Calu3 (cell line): ENCODE measurements at regions not wholly inside any gene's neighbourhood (a gene's known extent, or its start where the extent isn't known, plus 50 kb on each side); places are given as distances from the start of the nearest gene placed in this dataset.
"Not testable (repeated sequence)": the region's sequence is repeated elsewhere in the genome, so short reads cannot be mapped to it uniquely, and the experiment has no call there.

Source experiments
- BruUV-seq: library from RNA; stranded (reverse); fragments of 400-500 nt; replicated peaks from 2 replicates; lab custom pipeline; 2021; lab: Mats Ljungman, UMichigan
- CTCF ChIA-PET: fragments of 300-600 bp; sonication (Branson Sonifier 250); formaldehyde crosslinking; loops from one replicate; lab custom pipeline; 2022; ENCODE audit warnings: antibody characterized with exemption; lab: Charles Lee
- DNase-seq: peaks from one replicate; pipeline ENCODE4 v3.0.0; 2022
- H3K27ac Mint-ChIP-seq: one replicate; pipeline ENCODE4 v1.8.0; 2022; ENCODE audit warnings: mixed read lengths; ENCODE audit not compliant: unreplicated experiment
- H3K27me3 Mint-ChIP-seq: one replicate; pipeline ENCODE4 v1.8.0; 2022; ENCODE audit warnings: mixed read lengths; ENCODE audit not compliant: unreplicated experiment
- H3K36me3 Mint-ChIP-seq: one replicate; pipeline ENCODE4 v1.8.0; 2022; ENCODE audit warnings: mild to moderate bottlenecking, moderate library complexity, mixed read lengths; ENCODE audit not compliant: insufficient read depth, unreplicated experiment
- H3K4me1 Mint-ChIP-seq: one replicate; pipeline ENCODE4 v1.8.0; 2022; ENCODE audit warnings: mild to moderate bottlenecking, low read depth, mixed read lengths; ENCODE audit not compliant: unreplicated experiment
- H3K4me3 Mint-ChIP-seq: one replicate; pipeline ENCODE4 v1.8.0; 2022; ENCODE audit warnings: mild to moderate bottlenecking, low read depth, moderate library complexity, mixed read lengths; ENCODE audit not compliant: unreplicated experiment
- H3K9me3 Mint-ChIP-seq: one replicate; pipeline ENCODE4 v1.8.0; 2022; ENCODE audit warnings: low read depth, mixed read lengths; ENCODE audit not compliant: unreplicated experiment
- CTCF ChIP-seq: fragments of 200-600 bp; IDR thresholded peaks from one replicate; pipeline ENCODE4 v1.8.0; 2022; ENCODE audit warnings: antibody characterized with exemption; ENCODE audit not compliant: unreplicated experiment
- intact Hi-C: fragments of 100-400 bp; cut with micrococcal nuclease; formaldehyde crosslinking; loops from one replicate; pipeline ENCODE4 v1.10.0; 2022; ENCODE audit not compliant: unreplicated experiment

DNA sequence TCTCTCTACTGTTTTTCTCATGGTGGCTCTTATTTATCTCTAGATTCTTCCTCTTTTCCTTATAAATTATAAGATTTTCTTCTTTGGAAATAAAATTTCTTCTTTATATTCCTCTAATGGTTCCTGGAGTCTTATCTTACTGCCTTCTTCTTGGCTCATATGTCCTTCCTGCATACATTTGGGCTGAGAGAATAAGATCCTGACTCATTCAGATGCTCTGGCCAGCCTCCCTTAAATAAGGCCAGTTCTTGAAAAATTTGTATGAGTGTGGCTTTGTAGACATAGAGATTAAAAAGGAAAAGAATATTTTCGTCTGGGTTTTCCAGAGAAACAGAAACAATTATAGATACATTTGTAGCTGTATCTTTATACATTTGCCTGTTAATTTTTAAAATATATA is 411.3 kb downstream of the KIF20B start:
- Mint-ChIP-seq H3K36me3 (no peaks in the 10 kb centered on the region), H3K4me1 (no peaks in the 10 kb centered on the region), H3K27ac (no peak overlapping the region), H3K9me3 (peaks cover 4% of the 10 kb centered on the region), H3K4me3 (no peak overlapping the region), H3K27me3 (no peaks in the 10 kb centered on the region)
- intact Hi-C loops, result no loop called here
- no TSS peak for BruUV-seq
- no peak for DNase-seq
- CTCF ChIA-PET, result no interaction called here
- TF ChIP-seq CTCF, result no peak

GRCh38 chr10:90118567-90118966 is 417.2 kb downstream of the KIF20B start:
- H3K4me3 Mint-ChIP-seq, H3K36me3 Mint-ChIP-seq, CTCF ChIA-PET, H3K9me3 Mint-ChIP-seq, H3K4me1 Mint-ChIP-seq, DNase-seq, BruUV-seq, intact Hi-C loops, H3K27ac Mint-ChIP-seq, H3K27me3 Mint-ChIP-seq: not testable (repeated sequence)

DNA sequence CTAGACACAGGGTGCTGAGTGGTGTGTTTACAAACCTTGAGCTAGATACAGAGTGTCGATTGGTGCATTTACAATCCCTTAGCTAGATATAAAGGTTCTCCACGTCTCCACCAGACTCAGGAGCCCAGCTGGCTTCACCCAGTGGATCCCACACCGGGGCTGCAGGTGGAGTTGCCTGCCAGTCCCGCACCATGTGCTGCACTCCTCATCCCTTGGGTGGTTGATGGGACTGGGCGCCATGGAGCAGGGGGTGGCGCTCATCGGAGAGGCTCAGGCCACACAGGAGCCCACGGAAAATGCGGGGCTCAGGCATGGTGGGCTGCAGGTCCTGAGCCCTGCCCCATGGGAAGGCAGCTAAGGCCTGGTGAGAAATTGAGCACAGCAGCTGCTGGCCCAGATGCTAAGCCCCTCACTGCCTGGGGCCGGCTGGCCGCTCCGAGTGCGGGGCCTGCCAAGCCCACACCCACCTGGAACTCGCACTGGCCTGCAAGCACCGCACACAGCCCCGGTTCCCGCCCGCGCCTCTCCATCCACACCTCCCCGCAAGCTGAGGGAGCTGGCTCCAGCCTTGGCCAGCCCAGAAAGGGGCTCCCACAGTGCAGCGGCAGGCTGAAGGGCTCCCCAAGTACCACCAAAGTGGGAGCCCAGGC is 418.4 kb downstream of the KIF20B start:
- H3K36me3 Mint-ChIP-seq, DNase-seq, CTCF ChIA-PET, H3K27me3 Mint-ChIP-seq, H3K9me3 Mint-ChIP-seq, intact Hi-C loops, H3K27ac Mint-ChIP-seq, BruUV-seq, H3K4me3 Mint-ChIP-seq, H3K4me1 Mint-ChIP-seq: not testable (repeated sequence)

DNA sequence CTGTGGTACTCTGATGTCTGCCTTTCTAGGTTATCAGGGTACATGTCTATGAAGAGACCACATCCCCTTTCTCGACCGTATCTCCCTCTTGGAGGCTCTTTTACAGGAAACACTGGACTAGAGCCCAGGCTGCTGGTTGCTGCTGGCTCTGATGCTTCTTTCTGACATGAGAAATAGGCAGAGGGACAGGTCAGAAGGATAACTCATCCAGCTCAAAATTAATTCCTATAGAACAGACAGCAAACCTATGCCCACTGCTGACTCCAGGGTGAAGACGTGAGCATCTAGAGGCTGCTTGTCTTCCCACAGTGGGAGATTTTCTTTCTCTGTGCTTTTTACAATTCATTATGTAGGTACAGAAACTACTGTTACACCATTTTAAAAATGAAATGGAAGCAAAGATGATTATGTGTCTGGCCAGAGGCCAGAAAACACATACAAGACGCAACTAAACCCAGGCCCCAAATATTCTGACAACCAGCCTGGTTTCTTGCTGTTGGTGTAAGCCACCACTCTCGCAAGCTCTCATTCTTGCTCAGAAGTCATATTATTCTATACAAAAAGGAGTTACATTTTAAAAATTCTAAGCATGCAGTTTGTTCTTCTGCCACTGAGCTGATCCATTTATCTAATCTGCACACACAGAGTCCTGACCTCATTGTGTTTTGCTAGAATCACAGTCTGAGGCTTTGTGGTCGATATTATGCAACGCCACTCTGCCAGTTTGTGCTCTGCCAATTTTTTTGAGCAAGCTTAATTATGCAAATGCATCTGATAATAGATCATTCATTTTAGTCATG is 424.3 kb downstream of the KIF20B start:
- CTCF ChIA-PET, result no interaction called here
- no peak for DNase-seq
- H3K4me3 Mint-ChIP-seq, result no peak overlapping the region
- no peaks in the 10 kb centered on the region for H3K36me3 Mint-ChIP-seq
- intact Hi-C loops, result no loop called here
- peaks cover 2% of the 10 kb centered on the region for H3K9me3 Mint-ChIP-seq
- no peak overlapping the region for H3K27ac Mint-ChIP-seq
- H3K4me1 Mint-ChIP-seq, result no peaks in the 10 kb centered on the region
- H3K27me3 Mint-ChIP-seq, result no peaks in the 10 kb centered on the region
- BruUV-seq, result no TSS peak
- TF ChIP-seq CTCF, result no peak

DNA sequence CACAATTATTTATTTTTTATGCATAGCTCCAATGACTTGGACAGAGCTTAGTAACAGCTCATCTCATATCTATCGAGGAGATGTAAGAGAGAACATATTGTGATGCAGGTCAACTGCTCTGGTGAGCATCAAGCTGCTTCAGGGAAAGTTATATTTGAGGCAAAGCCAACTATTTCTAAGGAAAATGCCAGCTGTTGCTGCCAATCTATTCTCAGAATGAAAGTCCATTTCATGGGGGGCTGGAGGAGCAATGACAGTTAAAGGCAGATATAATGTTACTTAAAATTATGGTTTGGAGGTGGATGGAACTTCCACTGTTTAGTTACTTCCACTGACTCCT is 424.8 kb downstream of the KIF20B start:
- H3K4me1 Mint-ChIP-seq, result no peaks in the 10 kb centered on the region
- no peak for DNase-seq
- TF ChIP-seq CTCF, result no peak
- BruUV-seq, result no TSS peak
- CTCF ChIA-PET, result no interaction called here
- no peaks in the 10 kb centered on the region for H3K27me3 Mint-ChIP-seq
- no peak overlapping the region for H3K27ac Mint-ChIP-seq
- H3K4me3 Mint-ChIP-seq, result no peak overlapping the region
- peaks cover 2% of the 10 kb centered on the region for H3K9me3 Mint-ChIP-seq
- intact Hi-C loops, result no loop called here
- no peaks in the 10 kb centered on the region for H3K36me3 Mint-ChIP-seq
